Stimulated activated CD4-positive, alpha-beta T cell treated with anti-CD3 and anti-CD28 coated beads, Interleukin-1b, Interleukin-23, amount 100 ng/mL, for 48 hours (primary cell): ENCODE measurements at regions not wholly inside any gene's neighbourhood (a gene's known extent, or its start where the extent isn't known, plus 50 kb on each side); places are given as distances from the start of the nearest gene placed in this dataset.

ENCODE experiments used
- DNase-seq: peaks from one replicate; pipeline ENCODE4 v3.0.0-alpha.2; 2020

- DNase-seq = no peak
These were observed 393.0 kb downstream of the HAPSTR1 start for GRCh38 chr16:9484426-9484825.

GRCh38 chr16:9484881-9485280, 393.4 kb downstream of the HAPSTR1 start:
- DNase-seq = no peak

- no peak for DNase-seq
These were observed 398.5 kb downstream of the HAPSTR1 start for GRCh38 chr16:9489835-9490467.

- DNase-seq = no peak
These were observed 404.4 kb downstream of the HAPSTR1 start for GRCh38 chr16:9495824-9496223.

- no peak for DNase-seq
These were observed 406.3 kb downstream of the HAPSTR1 start for GRCh38 chr16:9497750-9498149.

- no peak for DNase-seq
These were observed 408.6 kb downstream of the HAPSTR1 start for GRCh38 chr16:9499941-9500593.

- DNase-seq = no peak
These were observed 409.4 kb downstream of the HAPSTR1 start for GRCh38 chr16:9500872-9501271.

GRCh38 chr16:9503251-9503984, 412.0 kb downstream of the HAPSTR1 start:
- no peak for DNase-seq

- no peak for DNase-seq
These were observed 417.0 kb downstream of the HAPSTR1 start for GRCh38 chr16:9508328-9508936.

- no peak for DNase-seq
These were observed 418.2 kb downstream of the HAPSTR1 start for GRCh38 chr16:9509663-9510062.

- DNase-seq = no peak
These were observed 419.9 kb downstream of the HAPSTR1 start for GRCh38 chr16:9511389-9511788.

GRCh38 chr16:9516444-9516843, 425.0 kb downstream of the HAPSTR1 start:
- DNase-seq = no peak

- no peak for DNase-seq
These were observed 426.6 kb downstream of the HAPSTR1 start for GRCh38 chr16:9518051-9518450.

GRCh38 chr16:9518581-9518980, 427.1 kb downstream of the HAPSTR1 start:
- DNase-seq = no peak

- DNase-seq = no peak
These were observed 430.4 kb downstream of the HAPSTR1 start for GRCh38 chr16:9521749-9522370.

- no peak for DNase-seq
These were observed 431.2 kb downstream of the HAPSTR1 start for GRCh38 chr16:9522614-9523013.

GRCh38 chr16:9523994-9524393, 432.6 kb downstream of the HAPSTR1 start:
- DNase-seq = no peak

- DNase-seq = no peak
These were observed 433.6 kb downstream of the HAPSTR1 start for GRCh38 chr16:9525037-9525436.

GRCh38 chr16:9526791-9527190, 435.3 kb downstream of the HAPSTR1 start:
- DNase-seq = no peak

GRCh38 chr16:9527976-9528375, 436.5 kb downstream of the HAPSTR1 start:
- DNase-seq = no peak

- DNase-seq = no peak
These were observed 437.2 kb downstream of the HAPSTR1 start for GRCh38 chr16:9528511-9529079.

GRCh38 chr16:9533042-9533441, 441.6 kb downstream of the HAPSTR1 start:
- no peak for DNase-seq

- no peak for DNase-seq
These were observed 443.3 kb downstream of the HAPSTR1 start for GRCh38 chr16:9534759-9535158.
